ENCODE measurements at regions not wholly inside any gene's neighbourhood (a gene's known extent, or its start where the extent isn't known, plus 50 kb on each side); places are given as distances from the start of the nearest gene placed in this dataset.

GRCh38 chr2:129236601-129237000 is 742.9 kb upstream of the RAB6C start:
- no peak for TF ChIP-seq CTCF (IDR thresholded peaks at IDR 0.05; ENCODE audit: low read depth, low read length)
- POLR2A ChIA-PET = no interaction called here
- no peak for DNase-seq (ENCODE audit: low read depth, low spot score)
- Histone ChIP-seq H3K4me3 (ENCODE audit: low read depth, low read length) (no peak overlapping the region), H3K9me3 (ENCODE audit: control insufficient read depth, insufficient read depth, low read length) (peaks cover 23% of the 10 kb centered on the region), H3K27ac (ENCODE audit: low read depth, low read length) (no peak overlapping the region), H3K27me3 (ENCODE audit: control insufficient read depth, insufficient read depth, low read length) (no peaks in the 10 kb centered on the region)
- CTCF ChIA-PET = no interaction called here

DNA sequence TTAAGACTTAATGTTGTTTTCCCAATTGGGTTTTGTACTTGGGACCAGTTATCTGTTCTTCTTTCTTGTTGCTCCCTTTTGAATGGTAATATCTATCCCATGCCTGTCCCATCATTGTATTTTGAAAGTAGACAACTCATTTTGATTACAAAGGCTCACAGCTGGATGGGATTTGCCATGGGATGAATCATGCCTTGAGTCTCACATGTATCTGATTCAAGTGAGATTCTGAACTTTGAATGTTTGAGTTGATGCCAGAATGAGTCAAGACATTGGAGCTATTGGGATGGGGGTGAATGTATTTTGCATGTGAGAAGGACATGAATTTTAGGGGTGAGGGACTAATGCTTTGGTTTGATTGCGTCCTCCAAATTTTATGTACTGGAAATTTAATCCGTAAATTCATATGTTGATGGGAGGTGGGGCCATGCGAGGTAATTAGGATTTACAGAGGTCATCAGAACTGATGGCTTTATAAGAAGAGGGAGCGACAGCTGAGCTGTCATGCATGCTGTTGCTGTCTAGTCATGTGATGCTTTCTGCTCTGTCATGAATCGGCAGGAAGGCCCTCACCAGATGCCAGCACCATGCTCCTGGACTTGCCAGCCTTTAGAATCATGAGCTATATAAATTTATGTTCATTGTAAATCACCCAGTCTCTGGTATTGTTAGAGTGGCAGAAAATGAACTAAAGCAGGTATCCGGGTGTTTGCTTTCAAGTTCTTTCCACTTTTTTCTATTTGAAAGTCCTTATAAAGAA is 741.3 kb upstream of the RAB6C start:
- peaks cover 27% of the 10 kb centered on the region for H3K9me3 ChIP-seq (ENCODE audit: control insufficient read depth, insufficient read depth, low read length)
- no peak overlapping the region for H3K4me3 ChIP-seq (ENCODE audit: low read depth, low read length)
- TF ChIP-seq CTCF (IDR thresholded peaks at IDR 0.05; ENCODE audit: low read depth, low read length) = no peak
- no peaks in the 10 kb centered on the region for H3K27me3 ChIP-seq (ENCODE audit: control insufficient read depth, insufficient read depth, low read length)
- no peak overlapping the region for H3K27ac ChIP-seq (ENCODE audit: low read depth, low read length)
- ChIA-PET POLR2A (no interaction called here), CTCF (no interaction called here)
- no peak for DNase-seq (ENCODE audit: low read depth, low spot score)

DNA sequence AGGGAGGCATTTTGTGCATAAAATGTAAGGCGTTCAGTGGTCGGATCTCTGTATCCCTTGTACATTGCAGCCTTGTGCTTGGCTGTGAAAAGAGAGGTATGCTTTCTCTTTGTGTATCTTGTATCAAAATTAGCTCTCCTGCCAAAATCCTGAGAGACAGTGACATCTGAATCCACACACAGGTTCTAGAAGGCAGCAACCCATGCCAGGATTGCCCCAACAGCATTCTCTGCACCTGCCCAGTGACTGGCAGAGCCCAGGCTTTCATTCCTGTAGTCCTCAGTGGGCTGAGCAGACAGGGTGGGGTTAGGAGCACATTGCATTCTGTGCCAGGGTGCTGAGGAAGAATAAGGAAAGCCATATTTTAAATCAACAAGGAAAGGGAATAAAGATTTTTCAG is 740.3 kb upstream of the RAB6C start:
- POLR2A ChIA-PET = no interaction called here
- Histone ChIP-seq H3K9me3 (ENCODE audit: control insufficient read depth, insufficient read depth, low read length) (peaks cover 25% of the 10 kb centered on the region), H3K27me3 (ENCODE audit: control insufficient read depth, insufficient read depth, low read length) (no peaks in the 10 kb centered on the region), H3K27ac (ENCODE audit: low read depth, low read length) (no peak overlapping the region), H3K4me3 (ENCODE audit: low read depth, low read length) (no peak overlapping the region)
- CTCF ChIA-PET = no interaction called here
- DNase-seq (ENCODE audit: low read depth, low spot score) = no peak
- TF ChIP-seq CTCF (IDR thresholded peaks at IDR 0.05; ENCODE audit: low read depth, low read length) = no peak

DNA sequence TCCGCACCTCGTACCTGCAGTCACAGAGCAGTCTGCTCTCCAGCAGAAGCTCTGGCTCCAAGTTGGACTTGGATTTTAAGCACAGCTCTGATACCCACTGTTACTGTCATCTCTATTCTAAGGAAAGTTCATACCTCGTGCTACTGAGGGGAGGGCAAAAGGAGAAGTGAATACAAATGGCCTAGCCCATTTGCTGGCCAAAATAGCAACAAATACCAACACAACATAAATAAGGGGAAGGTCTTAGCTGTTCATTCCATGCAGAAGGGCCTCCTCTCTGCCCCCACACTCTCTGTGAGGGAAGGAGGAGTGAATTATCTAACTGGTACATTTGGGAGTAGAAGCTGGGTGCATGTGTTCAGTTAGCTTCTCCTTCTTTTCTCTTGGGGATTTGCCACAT is 739.4 kb upstream of the RAB6C start:
- no peak for TF ChIP-seq CTCF (IDR thresholded peaks at IDR 0.05; ENCODE audit: low read depth, low read length)
- Histone ChIP-seq H3K9me3 (ENCODE audit: control insufficient read depth, insufficient read depth, low read length) (peaks cover 25% of the 10 kb centered on the region), H3K4me3 (ENCODE audit: low read depth, low read length) (no peak overlapping the region), H3K27ac (ENCODE audit: low read depth, low read length) (no peak overlapping the region), H3K27me3 (ENCODE audit: control insufficient read depth, insufficient read depth, low read length) (no peaks in the 10 kb centered on the region)
- POLR2A ChIA-PET = no interaction called here
- CTCF ChIA-PET = no interaction called here
- no peak for DNase-seq (ENCODE audit: low read depth, low spot score)

DNA sequence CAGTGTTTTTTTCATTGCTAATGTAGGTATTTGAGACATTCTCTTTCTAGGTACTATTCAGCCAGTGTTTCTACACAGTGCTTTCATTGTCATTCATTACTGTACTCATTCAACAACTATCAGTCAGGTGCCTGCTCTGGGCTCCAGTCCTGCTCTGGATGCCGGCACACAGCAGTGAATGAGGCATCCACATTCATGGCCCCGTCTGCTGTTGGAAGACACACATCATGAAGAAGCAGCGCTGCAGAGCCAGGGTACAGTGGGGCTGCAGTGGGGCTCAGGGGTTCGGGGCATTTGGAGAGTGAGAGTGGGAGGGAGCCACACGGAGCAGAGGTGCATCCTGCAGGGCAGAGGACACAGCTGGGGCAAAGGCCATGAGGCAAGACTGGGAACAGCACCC is 737.2 kb upstream of the RAB6C start:
- ChIA-PET POLR2A (no interaction called here), CTCF (no interaction called here)
- no peak for DNase-seq (ENCODE audit: low read depth, low spot score)
- no peak for TF ChIP-seq CTCF (IDR thresholded peaks at IDR 0.05; ENCODE audit: low read depth, low read length)
- Histone ChIP-seq H3K27me3 (ENCODE audit: control insufficient read depth, insufficient read depth, low read length) (no peaks in the 10 kb centered on the region), H3K4me3 (ENCODE audit: low read depth, low read length) (no peak overlapping the region), H3K9me3 (ENCODE audit: control insufficient read depth, insufficient read depth, low read length) (peaks cover 25% of the 10 kb centered on the region), H3K27ac (ENCODE audit: low read depth, low read length) (no peak overlapping the region)

Measured in AG04450 (cell line).